AG10803 (cell line): ENCODE measurements at regions not wholly inside any gene's neighbourhood (a gene's known extent, or its start where the extent isn't known, plus 50 kb on each side); places are given as distances from the start of the nearest gene placed in this dataset.

Experiments used
- DNase-seq: peaks from one replicate; pipeline ENCODE4 v3.0.0; 2010; ENCODE audit warnings: low read depth
- H3K4me3 ChIP-seq: 2 replicates; pipeline ENCODE4 v1.5.1; 2011; ENCODE audit warnings: mild to moderate bottlenecking, low read length, control low read depth
- CTCF ChIP-seq: conservative IDR thresholded peaks from 2 replicates; pipeline ENCODE4 v1.5.1; 2011; ENCODE audit warnings: mild to moderate bottlenecking, low read length, control low read depth, inconsistent platforms

GRCh38 chr2:16359961-16360360 lies 305.7 kb downstream of the CYRIA start:
- no peak for DNase-seq
- H3K4me3 ChIP-seq, result no peak overlapping the region
- no peak for TF ChIP-seq CTCF

- H3K4me3 ChIP-seq, result no peak overlapping the region
- no peak for DNase-seq
- TF ChIP-seq CTCF, result no peak
Observed at GRCh38 chr2:16357188-16357587, 308.4 kb downstream of the CYRIA start.

GRCh38 chr2:16351541-16351940 lies 314.1 kb downstream of the CYRIA start:
- no peak for DNase-seq
- TF ChIP-seq CTCF, result no peak
- no peak overlapping the region for H3K4me3 ChIP-seq

GRCh38 chr2:16351137-16351536 lies 314.5 kb downstream of the CYRIA start:
- no peak for TF ChIP-seq CTCF
- no peak for DNase-seq
- H3K4me3 ChIP-seq, result no peak overlapping the region

- no peak for DNase-seq
- no peak for TF ChIP-seq CTCF
- no peak overlapping the region for H3K4me3 ChIP-seq
Observed at GRCh38 chr2:16350211-16350610, 315.4 kb downstream of the CYRIA start.

- DNase-seq, result no peak
- no peak overlapping the region for H3K4me3 ChIP-seq
- TF ChIP-seq CTCF, result no peak
Observed at GRCh38 chr2:16349811-16350210, 315.8 kb downstream of the CYRIA start.

GRCh38 chr2:16348821-16349515 lies 316.7 kb downstream of the CYRIA start:
- no peak for TF ChIP-seq CTCF
- DNase-seq, result no peak

More at GRCh38 chr2:16348821-16349515, 316.7 kb downstream of the CYRIA start:
- no peak overlapping the region for H3K4me3 ChIP-seq
